Hypothalamus (tissue), 51 donors: ENCODE measurements at regions not wholly inside any gene's neighbourhood (a gene's known extent, or its start where the extent isn't known, plus 50 kb on each side); places are given as distances from the start of the nearest gene placed in this dataset.
A peak's percentile ranks its signal among the peaks of the same experiment; 100 is the strongest.

Source experiments
- DNase-seq, 51 donors: peaks; one replicate each; lab custom pipeline; 2025; lab: John Stamatoyannopoulos, UW

GRCh38 chr4:17301266-17301665 is 210.6 kb downstream of the QDPR start:
- DNase-seq, result no peak

DNA sequence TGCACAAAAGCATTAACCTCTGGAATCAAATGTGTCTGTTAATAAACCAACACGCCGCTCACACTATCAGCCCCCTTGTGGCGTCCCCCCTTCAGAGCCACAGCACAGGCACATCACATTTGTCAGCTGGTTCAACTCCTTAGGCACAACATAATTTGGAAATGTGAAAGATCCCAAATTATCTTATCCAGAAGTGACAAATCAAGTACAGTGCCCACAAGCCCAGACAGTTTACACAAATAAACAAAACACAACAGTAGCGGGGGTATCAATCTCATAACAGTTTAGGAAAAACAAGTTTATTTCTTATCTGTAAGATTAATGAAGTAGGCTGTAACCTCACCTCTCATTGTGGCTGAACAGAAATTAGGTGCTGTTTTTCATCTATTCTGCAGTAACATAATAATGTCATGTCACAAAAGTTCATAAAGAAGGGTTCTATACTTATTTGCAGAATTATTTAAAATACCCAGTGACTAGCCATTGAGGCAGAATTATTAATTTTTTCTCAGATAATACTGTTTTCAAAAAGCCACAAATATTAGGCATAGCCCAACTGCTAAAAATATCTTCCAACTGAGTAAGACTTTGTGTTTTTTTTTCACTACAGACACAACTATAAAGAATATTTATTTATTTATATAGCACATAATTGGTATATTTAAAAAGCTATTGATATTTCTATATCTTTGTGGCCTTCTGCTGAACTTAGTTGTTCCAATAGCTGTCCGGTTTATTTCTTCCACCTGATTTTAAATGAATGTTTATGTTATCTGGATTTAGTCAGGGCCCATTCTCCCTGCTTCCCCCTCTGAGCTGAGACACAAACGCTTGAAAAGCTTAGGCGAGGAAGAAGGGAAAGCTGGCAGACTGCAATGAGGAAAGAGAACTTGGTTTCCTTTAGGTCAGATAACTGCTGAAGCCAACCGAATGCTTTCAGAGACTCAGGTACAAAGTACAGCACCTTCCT is 214.7 kb downstream of the QDPR start:
- DNase-seq, result no peak

- DNase-seq, result no peak
These were observed 218.0 kb downstream of the QDPR start for GRCh38 chr4:17293901-17294300.

- DNase-seq, result no peak
These were observed 223.7 kb downstream of the QDPR start for GRCh38 chr4:17288151-17288550.

- DNase-seq, result no peak
These were observed 225.0 kb downstream of the QDPR start for GRCh38 chr4:17286752-17287460.

DNA sequence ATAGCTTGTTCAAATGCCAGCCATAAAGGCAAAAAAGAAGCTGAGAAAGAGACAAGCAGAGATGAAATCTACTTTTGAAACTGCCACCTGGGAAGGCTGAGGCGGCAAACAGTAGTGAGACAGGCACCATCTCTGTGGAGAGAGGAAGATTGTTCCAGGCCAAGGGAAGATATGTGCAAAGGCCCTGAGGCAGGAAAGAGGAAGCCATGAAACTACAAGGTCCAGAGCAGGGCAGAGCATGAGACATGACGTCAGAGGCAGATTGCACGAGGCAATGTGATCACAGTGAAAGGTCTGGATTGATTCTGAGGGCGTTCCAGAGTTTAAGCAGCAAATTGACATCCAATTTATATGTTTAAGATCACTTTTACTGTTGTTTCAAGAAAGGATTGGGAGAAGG is 226.1 kb downstream of the QDPR start:
- no peak for DNase-seq

GRCh38 chr4:17284323-17285175 is 227.3 kb downstream of the QDPR start:
- peak in 1 of 51 donors; percentile 44 for DNase-seq

DNA sequence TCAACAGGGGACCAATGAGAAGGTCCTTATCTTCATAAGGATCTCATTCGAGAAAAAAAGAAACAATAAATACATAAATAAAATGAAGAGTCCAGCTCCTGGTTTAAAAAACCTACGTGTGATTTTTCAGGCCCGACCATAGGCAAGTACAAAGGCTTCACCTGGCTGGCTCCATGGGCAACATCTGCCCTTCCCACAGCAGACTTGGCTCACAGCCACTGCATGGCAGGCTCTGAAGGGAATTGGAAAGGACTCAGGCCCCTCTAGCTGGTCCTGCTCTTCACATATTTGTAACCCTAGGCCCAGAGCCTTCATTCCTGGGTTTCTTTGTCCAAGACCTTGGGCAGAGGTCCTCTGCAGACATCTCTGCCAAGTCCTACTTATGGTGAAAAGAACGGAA is 228.1 kb downstream of the QDPR start:
- peak in 2 of 51 donors; percentile 5 to 8 for DNase-seq

GRCh38 chr4:17283251-17283650 is 228.6 kb downstream of the QDPR start:
- peak in 1 of 51 donors; percentile 20 for DNase-seq

GRCh38 chr4:17280261-17281018 is 231.4 kb downstream of the QDPR start:
- DNase-seq, result peak in 1 of 51 donors; percentile 11

DNA sequence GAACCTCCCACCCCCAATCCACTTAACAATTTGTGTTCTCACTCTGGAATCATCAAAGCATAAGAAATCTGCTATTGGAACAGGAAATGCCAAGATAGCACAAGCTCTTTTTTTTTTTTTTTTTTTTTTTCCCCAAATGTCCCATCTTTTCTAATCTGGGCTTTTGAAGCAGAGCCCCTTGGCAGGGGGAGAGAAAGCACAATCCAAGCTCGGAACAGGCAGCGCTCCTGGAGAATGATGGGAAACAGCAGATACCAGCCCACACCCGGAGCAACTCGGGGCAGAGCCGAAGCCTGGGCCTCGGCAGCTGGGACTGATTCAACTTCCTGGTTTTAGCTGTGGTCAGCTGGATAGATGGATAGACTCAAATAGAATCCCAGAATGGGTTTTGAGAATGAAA is 235.1 kb downstream of the QDPR start:
- peak in 8 of 51 donors; percentile 0 to 18 (median 4) for DNase-seq

GRCh38 chr4:17275836-17276235 is 236.1 kb downstream of the QDPR start:
- no peak for DNase-seq

DNA sequence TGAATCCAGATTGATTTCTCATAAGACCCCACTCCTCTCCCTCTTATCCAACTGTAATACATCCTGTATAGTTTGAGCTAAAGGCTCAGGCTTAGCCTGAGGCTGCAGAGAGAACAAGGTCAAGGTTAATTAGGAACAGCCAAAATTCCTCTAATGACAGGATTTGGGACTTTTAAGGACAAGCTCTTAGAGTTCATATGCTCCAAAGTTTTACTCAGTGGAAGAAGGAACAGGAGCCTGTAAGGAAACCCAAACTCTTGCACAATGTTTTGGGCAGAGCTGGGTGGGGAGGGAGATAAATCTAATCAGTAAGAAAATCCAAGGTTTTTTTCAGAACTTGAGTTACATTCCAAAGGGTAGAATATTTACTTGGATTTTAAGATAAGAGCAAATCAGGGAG is 238.8 kb downstream of the QDPR start:
- no peak for DNase-seq

- DNase-seq, result no peak
These were observed 239.7 kb downstream of the QDPR start for GRCh38 chr4:17272154-17272553.

DNA sequence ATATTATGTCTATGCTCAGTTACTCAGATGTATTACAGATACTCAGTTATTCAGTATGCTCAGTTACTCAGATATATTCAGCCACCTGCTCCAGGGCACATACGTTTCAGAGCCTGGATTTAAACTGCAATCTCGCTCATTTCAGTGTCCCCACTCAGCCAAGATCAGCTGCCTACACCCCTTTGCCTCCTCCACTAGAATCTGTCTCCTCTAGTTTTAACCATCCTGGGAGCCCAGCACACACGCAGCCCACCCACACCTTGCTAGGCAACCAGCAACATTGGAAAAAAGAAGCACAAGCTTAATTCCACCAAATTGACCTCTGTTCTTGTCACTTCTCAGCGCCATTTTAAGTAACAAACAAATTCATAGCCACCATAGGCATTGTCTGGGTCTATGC is 246.2 kb downstream of the QDPR start:
- peak in 1 of 51 donors; percentile 6 for DNase-seq

DNA sequence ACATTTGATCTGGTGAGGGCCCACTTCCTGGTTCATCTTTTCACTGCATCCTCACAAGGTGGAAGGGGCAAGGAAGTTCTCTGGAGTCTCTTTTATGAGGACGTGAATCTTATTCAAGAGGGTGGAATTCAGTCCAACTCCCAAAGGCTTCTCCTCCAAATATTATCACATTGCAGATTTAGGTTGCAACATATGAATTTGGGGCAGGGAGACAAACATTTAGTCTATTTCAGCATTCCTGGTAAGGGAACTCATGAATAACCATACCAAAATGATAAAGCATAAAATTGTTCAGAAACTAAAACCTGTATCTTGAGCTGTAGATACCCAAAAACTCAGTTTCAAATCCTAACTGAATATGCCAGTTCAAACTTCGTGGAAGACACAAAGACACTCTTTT is 246.8 kb downstream of the QDPR start:
- DNase-seq, result no peak

DNA sequence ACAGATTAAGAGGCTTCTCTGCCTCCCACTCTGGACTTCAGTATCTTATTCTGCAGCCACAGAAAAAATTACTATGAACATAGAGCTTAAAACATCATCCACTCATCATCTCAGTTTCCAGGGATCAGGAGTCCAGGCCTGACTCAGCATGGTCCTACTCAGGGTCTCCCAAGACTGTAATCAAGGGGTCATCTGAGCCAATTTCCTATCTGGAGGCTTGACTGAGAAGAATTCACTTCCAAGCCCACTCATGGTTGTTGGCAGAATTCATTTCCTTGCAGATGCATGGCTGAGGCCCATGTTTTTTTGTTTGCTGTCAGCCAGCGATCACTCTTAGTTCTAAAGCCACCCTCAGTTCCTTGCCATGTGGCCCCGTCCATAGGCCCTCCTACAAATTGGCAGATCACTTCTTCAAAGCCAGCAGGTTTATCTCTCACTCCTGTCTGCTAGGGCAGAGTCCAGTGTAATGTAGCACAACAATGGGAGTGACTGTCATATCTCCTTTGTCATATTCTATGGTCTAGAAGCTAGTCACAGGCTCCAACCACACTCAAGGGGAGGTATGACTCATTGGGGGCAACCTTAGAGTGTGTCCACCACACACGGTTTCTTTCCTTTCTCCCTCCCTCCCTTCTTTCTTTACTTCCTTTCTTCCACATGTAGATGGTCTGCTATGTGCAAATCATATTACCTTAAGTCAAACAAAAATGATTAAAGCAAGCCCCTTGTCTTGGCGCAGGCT is 251.6 kb downstream of the QDPR start:
- DNase-seq, result no peak

DNA sequence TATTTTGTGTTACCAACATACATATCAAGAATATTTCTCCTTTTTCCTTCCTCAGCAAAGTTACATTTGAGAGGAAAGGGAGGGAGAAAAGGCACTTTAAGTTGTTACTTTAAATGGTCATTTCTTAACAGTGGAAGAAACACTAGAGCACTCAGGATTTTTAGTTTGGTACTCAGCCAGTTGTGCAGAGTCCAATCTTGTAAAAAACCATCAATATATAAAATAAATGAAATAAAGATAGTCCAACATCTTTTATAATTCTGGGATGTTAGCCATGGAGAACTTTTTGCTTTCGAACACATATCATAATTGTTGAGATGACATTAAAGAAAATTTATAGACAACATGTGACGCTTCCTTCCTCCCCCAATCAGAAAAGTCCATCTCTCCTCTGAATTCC is 253.8 kb downstream of the QDPR start:
- no peak for DNase-seq

DNA sequence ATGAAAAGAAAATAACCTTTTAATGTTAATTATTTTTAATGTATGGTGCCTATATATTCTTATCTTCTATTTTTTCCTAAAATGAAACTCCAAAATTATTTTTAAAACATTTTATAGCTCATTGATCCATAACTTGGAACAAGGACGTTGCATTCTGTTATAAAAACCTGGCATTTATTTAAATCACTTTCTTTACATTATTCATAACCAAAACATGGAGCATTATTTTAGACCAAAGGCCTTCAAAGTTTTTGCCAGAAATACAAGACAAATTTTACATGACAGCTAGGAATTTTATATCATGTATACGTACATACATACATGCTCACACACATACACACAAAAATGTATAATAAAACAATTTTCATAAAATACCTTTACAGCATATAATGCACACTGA is 259.8 kb downstream of the QDPR start:
- no peak for DNase-seq
